Activated naive CD8-positive, alpha-beta T cell treated with anti-CD3 and anti-CD28 coated beads for 36 hours (primary cell): ENCODE measurements at regions not wholly inside any gene's neighbourhood (a gene's known extent, or its start where the extent isn't known, plus 50 kb on each side); places are given as distances from the start of the nearest gene placed in this dataset.

Experiments
- DNase-seq: peaks from one replicate; pipeline ENCODE4 v3.0.0; 2021
- H3K27ac Mint-ChIP-seq: one replicate; pipeline ENCODE4 v1.8.0; 2022; ENCODE audit warnings: mild to moderate bottlenecking, moderate library complexity, mixed read lengths
- H3K27me3 Mint-ChIP-seq: one replicate; pipeline ENCODE4 v1.8.0; 2022; ENCODE audit warnings: mild to moderate bottlenecking, mixed read lengths
- H3K36me3 Mint-ChIP-seq: one replicate; pipeline ENCODE4 v1.8.0; 2021; ENCODE audit warnings: mild to moderate bottlenecking, mixed read lengths
- H3K4me1 Mint-ChIP-seq: one replicate; pipeline ENCODE4 v1.8.0; 2021; ENCODE audit warnings: mixed read lengths
- H3K4me3 Mint-ChIP-seq: one replicate; pipeline ENCODE4 v1.8.0; 2022; ENCODE audit warnings: mild to moderate bottlenecking, moderate library complexity, mixed read lengths
- H3K9me3 Mint-ChIP-seq: one replicate; pipeline ENCODE4 v1.8.0; 2022; ENCODE audit warnings: mixed read lengths

DNA sequence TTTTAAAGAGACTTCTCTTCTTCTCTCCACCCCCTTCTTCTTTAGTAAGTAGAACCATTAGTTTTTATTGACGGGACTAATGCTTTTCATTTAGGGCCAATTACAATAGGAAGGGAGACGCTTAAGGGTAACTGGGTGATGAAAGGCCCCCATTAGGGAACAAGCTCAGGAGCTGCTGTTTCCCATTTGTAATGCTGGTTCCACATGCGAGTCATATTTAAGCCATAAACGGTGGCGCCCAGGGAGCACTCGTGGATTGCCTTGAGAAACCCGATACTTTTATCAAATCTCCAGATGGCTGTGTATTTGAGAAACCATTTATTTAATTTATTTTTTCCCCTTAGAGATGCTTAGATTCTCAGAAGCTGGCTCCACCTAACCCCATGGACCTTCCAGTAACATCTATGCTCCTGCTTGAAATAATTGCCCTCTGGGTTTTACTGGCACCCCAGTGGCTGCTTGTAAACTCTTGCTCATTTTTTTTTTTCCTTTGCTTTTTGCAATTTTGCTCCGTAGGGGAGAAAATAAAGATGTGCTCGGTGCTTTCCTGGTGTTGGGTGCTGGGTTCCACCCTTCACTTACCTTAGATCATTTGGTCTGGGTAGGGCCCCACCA is 124.2 kb upstream of the MSX1 start:
- Mint-ChIP-seq H3K27ac (no peak overlapping the region), H3K36me3 (no peaks in the 10 kb centered on the region), H3K4me3 (no peak overlapping the region), H3K4me1 (no peaks in the 10 kb centered on the region), H3K9me3 (peaks cover 8% of the 10 kb centered on the region), H3K27me3 (no peaks in the 10 kb centered on the region)
- DNase-seq: no peak

DNA sequence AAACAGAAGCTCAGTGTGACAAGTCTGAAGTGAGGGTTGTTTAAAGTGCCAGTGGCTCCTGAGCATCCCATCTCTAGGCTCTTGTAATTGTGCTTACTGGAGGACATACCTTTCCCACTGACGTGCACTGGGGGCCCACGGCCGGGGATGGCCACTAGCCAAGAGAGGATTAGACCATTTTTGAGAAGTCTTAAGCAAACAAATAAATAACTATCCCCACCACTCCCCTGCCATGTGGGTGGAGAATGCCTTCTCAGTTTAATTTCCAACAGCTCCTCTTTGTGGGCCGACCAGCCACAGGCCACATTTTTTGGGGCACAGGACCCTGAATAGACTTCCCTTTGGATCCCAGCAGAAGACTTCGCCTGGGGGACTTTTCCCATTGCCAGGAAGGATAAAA is 125.0 kb upstream of the MSX1 start:
- no peaks in the 10 kb centered on the region for H3K4me1 Mint-ChIP-seq
- H3K9me3 Mint-ChIP-seq: peaks cover 8% of the 10 kb centered on the region
- H3K27me3 Mint-ChIP-seq: no peaks in the 10 kb centered on the region
- no peak for DNase-seq
- no peak overlapping the region for H3K4me3 Mint-ChIP-seq
- no peaks in the 10 kb centered on the region for H3K36me3 Mint-ChIP-seq
- no peak overlapping the region for H3K27ac Mint-ChIP-seq

DNA sequence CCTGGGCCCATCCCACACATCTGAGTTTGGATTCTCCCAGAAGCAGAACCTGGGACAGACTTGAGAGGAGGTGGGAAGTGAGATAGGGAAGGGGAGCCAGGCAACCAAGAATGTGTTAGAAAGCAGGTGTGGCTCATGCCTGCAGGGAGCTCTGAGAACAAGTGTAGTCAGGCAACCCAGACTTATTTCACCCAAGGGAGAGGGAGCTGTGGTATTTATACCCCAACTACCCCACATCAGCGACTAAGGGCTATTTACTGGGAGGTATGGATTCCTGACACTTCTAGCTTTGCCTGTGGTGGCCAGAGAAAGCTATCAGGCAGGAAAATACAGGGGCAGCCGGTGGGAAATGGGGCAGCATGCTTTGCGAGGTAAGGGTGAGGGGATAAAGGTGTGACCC is 125.8 kb upstream of the MSX1 start:
- Mint-ChIP-seq H3K4me3 (no peak overlapping the region), H3K27me3 (no peaks in the 10 kb centered on the region), H3K9me3 (peaks cover 8% of the 10 kb centered on the region), H3K4me1 (no peaks in the 10 kb centered on the region), H3K36me3 (no peaks in the 10 kb centered on the region), H3K27ac (no peak overlapping the region)
- no peak for DNase-seq

DNA sequence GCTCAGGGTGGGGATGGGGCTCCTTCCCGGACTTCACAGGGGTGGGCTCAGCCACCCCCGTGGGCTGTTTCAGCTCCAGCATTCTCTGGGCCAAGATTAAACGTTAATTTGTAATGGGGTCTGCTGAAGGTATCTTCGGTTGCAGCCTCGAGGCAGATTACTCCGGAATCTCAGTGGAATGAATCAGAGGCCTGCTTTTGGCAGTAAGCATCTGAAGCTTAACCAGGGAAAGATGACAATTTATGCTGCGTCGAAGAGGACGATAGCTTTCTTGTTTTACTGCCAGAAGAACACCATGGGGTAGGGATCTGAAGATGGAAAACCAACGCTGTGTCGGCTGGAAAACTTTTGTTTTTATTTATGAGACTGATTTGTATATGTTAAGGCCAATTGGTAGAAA is 129.2 kb upstream of the MSX1 start:
- Mint-ChIP-seq H3K36me3 (peaks cover 21% of the 10 kb centered on the region), H3K9me3 (peaks cover 26% of the 10 kb centered on the region), H3K27ac (no peak overlapping the region), H3K27me3 (no peaks in the 10 kb centered on the region), H3K4me3 (no peak overlapping the region), H3K4me1 (no peaks in the 10 kb centered on the region)
- no peak for DNase-seq

DNA sequence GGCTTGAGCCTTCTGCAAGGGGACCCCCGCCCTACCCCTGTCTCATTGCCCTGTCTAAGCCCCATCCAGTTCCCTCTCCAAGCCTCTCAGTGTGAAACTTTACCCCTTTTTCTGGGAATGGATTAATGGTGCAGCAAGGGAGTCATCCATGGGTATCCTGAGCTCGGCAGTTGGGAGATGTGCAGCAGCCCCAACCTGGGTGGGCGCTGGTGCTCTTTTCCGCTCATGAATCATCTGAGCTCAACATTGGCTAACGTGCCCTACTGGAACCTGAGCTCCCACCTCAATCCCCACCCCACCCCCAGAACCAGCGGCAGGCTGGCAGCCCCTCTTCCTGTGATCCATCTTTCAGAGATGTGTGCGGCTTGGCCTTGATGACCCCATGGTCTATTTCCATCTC is 130.3 kb upstream of the MSX1 start:
- H3K36me3 Mint-ChIP-seq: peaks cover 25% of the 10 kb centered on the region
- no peak overlapping the region for H3K27ac Mint-ChIP-seq
- DNase-seq: no peak
- no peaks in the 10 kb centered on the region for H3K27me3 Mint-ChIP-seq
- H3K4me1 Mint-ChIP-seq: no peaks in the 10 kb centered on the region
- peaks cover 30% of the 10 kb centered on the region for H3K9me3 Mint-ChIP-seq
- no peak overlapping the region for H3K4me3 Mint-ChIP-seq

DNA sequence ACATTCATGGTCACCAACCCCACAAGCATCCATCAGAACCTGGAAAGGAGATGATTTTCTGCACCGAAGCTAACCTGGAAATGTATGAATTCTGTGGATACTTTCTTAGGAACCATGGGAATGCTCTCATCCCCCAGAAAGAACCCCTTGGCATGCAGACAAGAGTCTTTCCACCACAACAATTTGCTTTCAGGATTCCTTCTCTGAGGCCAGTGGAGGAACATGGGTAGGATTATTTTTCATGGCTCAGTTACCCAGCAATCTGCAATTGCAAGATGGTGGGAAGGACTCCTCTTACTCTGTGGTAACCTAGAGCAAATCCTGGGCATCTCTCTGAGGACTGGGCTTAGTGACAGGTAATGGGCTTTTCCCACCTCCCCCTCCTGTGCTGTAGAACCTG is 131.9 kb upstream of the MSX1 start:
- peaks cover 25% of the 10 kb centered on the region for H3K36me3 Mint-ChIP-seq
- no peaks in the 10 kb centered on the region for H3K27me3 Mint-ChIP-seq
- H3K4me1 Mint-ChIP-seq: no peaks in the 10 kb centered on the region
- no peak overlapping the region for H3K27ac Mint-ChIP-seq
- no peak overlapping the region for H3K4me3 Mint-ChIP-seq
- peaks cover 30% of the 10 kb centered on the region for H3K9me3 Mint-ChIP-seq
- DNase-seq: no peak

DNA sequence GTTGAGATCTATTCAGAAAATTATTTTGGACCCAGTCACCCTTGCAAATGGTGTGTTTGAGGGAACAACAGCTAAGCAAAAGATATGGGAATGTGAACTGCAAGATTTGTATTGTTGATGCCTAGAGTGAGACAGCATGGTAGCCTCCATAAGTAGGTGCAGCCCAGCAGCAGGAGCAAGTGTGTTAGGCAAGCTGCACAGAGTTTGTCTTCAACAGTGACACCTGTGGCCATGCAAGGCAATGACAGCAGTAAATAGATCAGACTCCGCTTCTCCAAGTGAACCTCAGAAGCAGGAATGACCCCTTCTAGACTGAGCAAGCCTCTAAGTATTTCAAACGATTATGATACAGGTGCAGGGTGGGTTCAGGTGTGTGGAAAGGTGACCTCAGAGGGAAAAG is 133.4 kb upstream of the MSX1 start:
- no peak for DNase-seq
- H3K9me3 Mint-ChIP-seq: peaks cover 28% of the 10 kb centered on the region
- H3K27ac Mint-ChIP-seq: no peak overlapping the region
- H3K36me3 Mint-ChIP-seq: peaks cover 25% of the 10 kb centered on the region
- H3K27me3 Mint-ChIP-seq: no peaks in the 10 kb centered on the region
- H3K4me3 Mint-ChIP-seq: no peak overlapping the region
- no peaks in the 10 kb centered on the region for H3K4me1 Mint-ChIP-seq

DNA sequence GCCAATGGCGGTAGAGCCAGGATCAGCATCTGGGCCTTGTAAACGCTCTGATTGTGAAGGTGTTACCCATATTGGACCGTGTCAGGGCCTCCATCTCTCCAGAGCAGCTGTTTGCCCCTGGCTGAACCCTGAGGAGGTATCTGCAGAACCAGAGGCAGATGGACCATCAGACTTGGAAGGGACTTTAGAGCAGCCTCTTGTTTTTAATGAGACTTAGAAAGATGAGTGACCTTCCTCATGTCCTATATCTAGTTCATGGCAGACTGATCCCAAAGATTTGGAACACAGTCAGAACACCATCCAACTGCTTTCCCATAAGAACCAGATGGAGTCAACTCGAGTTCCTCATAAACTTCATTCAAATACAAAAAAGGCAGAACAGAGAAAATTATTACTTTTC is 135.1 kb upstream of the MSX1 start:
- Mint-ChIP-seq H3K9me3 (peaks cover 28% of the 10 kb centered on the region), H3K27me3 (no peaks in the 10 kb centered on the region), H3K36me3 (peaks cover 27% of the 10 kb centered on the region), H3K4me3 (no peak overlapping the region), H3K27ac (no peak overlapping the region), H3K4me1 (no peaks in the 10 kb centered on the region)
- DNase-seq: no peak

DNA sequence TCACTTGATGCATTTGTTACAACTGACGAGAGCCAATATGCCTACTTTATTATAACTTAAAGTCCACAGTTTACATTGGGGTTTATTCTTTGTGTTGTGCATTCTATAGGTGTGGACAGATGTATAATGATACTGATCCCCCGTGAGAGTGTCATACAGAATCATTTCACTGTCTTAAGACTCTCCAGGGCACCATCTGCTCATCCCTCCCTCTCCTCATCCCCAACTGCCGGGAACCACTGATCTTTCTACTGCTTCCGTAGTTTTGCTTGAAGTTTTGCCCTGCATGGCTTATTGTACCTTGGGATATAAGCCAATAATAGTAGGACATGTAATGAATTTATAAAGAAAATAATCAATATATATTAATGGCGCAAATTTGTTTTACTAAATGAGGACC is 137.8 kb upstream of the MSX1 start:
- no peak for DNase-seq
- Mint-ChIP-seq H3K9me3 (peaks cover 24% of the 10 kb centered on the region), H3K27me3 (no peaks in the 10 kb centered on the region), H3K4me3 (no peak overlapping the region), H3K27ac (no peak overlapping the region), H3K36me3 (peaks cover 20% of the 10 kb centered on the region), H3K4me1 (no peaks in the 10 kb centered on the region)

DNA sequence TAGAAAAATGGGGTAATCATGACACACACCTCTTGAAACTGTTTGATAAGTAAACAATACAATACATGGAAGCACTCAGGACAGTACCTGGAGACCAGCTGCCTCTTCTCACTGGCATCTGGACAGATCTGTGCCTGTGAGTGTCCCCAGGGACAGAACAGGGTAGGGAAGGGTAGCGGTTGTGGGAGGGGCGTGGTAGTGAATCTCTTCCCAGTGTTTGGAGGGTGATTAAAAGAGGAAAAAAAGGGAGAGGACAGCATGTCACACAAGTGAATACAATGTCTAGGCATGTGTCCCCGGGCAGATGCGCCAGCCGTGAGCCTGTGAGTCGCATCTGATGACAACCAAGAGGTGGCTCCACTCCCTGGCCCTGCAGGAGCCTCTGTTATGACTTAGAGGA is 138.8 kb upstream of the MSX1 start:
- peaks cover 14% of the 10 kb centered on the region for H3K9me3 Mint-ChIP-seq
- no peaks in the 10 kb centered on the region for H3K4me1 Mint-ChIP-seq
- peaks cover 11% of the 10 kb centered on the region for H3K36me3 Mint-ChIP-seq
- H3K4me3 Mint-ChIP-seq: no peak overlapping the region
- no peak overlapping the region for H3K27ac Mint-ChIP-seq
- DNase-seq: no peak
- no peaks in the 10 kb centered on the region for H3K27me3 Mint-ChIP-seq

DNA sequence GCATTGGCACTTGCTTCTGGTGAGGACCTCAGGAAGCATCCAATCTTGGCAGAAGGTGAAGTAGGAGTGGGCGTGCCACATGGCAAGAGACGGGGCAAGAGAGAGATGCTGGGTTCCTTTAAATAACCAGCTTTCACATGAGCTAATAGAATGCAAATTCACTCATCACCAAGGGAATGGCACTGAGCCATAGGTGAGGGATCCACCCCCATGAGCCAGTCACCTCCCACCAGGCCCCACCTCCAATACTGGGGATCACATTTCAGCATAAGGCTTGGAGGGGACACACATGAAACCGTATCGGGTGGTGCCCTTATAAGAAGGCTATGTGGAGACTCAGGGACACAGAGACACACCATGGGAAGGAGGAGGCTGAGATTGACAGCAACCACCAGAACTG is 140.0 kb upstream of the MSX1 start:
- Mint-ChIP-seq H3K36me3 (peaks cover 4% of the 10 kb centered on the region), H3K4me1 (no peaks in the 10 kb centered on the region), H3K27me3 (no peaks in the 10 kb centered on the region), H3K27ac (no peak overlapping the region), H3K4me3 (no peak overlapping the region), H3K9me3 (peaks cover 8% of the 10 kb centered on the region)
- no peak for DNase-seq

DNA sequence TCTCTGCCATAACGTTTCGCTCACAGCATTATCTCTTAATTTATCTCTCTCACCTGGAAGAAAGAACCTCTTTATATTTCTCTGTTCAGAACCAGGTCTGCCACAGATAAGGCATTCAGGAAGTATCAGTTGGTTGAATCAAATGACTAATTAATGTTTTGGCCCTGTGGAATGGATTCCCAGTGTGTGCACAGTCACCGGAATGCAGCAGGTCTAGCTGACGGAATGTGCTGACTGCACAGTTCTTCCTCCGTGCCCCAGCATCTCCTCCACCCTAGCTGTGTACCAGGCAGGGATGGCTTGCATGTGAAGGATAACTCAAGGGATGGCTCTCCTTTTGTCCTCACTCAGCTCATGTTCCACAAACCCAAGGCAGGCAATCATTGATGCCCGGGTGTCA is 141.8 kb upstream of the MSX1 start:
- H3K27ac Mint-ChIP-seq: no peak overlapping the region
- H3K36me3 Mint-ChIP-seq: peaks cover 4% of the 10 kb centered on the region
- H3K27me3 Mint-ChIP-seq: no peaks in the 10 kb centered on the region
- no peaks in the 10 kb centered on the region for H3K4me1 Mint-ChIP-seq
- H3K4me3 Mint-ChIP-seq: no peak overlapping the region
- no peaks in the 10 kb centered on the region for H3K9me3 Mint-ChIP-seq
- no peak for DNase-seq

DNA sequence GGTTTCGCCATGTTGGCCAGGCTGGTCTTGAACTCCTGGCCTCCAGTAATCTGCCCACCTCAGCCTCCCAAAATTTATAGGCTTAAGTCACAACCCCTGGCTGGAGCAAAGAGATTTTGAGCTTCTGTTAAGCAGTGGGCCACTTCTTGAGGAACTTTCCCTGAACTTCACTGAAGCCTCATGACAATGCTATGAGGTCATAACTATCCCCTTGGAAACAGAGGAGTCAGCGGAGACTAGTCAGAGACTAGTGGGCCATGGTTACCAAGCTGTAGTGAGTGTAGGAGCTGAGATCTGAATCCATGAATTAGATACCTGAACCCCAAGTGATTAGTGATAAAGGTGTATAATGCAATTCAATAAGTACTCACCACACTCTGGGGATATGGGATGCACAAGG is 145.1 kb upstream of the MSX1 start:
- Mint-ChIP-seq H3K27ac (no peak overlapping the region), H3K27me3 (no peaks in the 10 kb centered on the region), H3K9me3 (no peaks in the 10 kb centered on the region), H3K36me3 (peaks cover 3% of the 10 kb centered on the region), H3K4me1 (no peaks in the 10 kb centered on the region), H3K4me3 (no peak overlapping the region)
- no peak for DNase-seq

DNA sequence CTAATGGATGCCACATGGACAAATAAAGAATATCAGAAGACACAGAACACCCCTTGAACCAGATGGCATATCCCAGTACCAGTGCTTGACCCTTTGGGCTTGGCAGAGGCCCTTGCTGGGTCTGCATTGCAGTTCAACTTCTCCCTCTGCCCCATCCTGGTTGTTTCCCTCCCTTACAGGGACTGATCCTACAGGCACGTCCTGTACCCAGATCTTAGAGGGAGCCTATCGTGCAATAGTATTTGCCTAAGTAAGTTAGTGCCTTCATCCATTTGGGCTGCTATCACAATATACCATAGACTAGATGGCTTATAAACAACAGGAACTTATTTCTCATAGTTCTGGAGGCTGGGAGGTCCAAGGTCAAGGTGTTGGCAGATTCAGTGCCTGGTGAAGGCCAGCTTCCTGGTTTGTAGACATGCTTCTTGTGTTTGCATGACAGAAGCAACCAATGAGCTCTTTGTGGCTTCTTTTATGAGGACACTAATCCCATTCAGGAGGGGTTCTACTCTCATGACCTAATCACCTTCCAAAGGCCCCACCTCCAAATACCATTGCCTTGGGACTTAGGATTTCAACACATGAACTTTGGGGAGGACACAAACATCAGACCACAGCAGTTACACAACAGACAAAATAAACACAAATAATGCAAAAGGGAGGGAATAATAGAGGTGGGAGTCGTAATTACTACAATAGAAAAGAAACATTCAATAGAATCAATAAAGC is 146.5 kb upstream of the MSX1 start:
- no peak overlapping the region for H3K27ac Mint-ChIP-seq
- DNase-seq: no peak
- H3K36me3 Mint-ChIP-seq: peaks cover 8% of the 10 kb centered on the region
- H3K4me1 Mint-ChIP-seq: no peaks in the 10 kb centered on the region
- peaks cover 3% of the 10 kb centered on the region for H3K9me3 Mint-ChIP-seq
- H3K27me3 Mint-ChIP-seq: no peaks in the 10 kb centered on the region
- no peak overlapping the region for H3K4me3 Mint-ChIP-seq

DNA sequence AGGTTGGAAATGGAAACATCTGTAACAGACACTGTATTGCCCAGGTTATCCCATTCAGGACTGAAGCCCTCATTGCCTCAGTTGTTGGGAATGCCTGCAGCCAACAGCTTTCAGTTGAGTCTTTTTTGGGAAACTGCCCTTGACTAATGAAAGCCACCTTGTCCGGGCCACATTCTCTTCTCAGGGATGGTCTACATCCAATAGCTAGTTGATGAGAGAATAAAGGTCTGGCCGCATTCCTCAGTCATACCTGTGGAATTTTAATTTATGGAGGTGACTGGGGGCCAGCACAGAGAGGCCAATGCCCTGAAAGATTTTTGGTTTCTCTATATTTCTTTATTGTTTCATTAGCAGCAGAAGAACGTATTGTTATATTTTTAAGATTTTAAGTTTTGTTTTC is 147.6 kb upstream of the MSX1 start:
- H3K27me3 Mint-ChIP-seq: no peaks in the 10 kb centered on the region
- peaks cover 9% of the 10 kb centered on the region for H3K36me3 Mint-ChIP-seq
- no peak overlapping the region for H3K4me3 Mint-ChIP-seq
- H3K9me3 Mint-ChIP-seq: peaks cover 3% of the 10 kb centered on the region
- DNase-seq: no peak
- no peak overlapping the region for H3K27ac Mint-ChIP-seq
- H3K4me1 Mint-ChIP-seq: no peaks in the 10 kb centered on the region

DNA sequence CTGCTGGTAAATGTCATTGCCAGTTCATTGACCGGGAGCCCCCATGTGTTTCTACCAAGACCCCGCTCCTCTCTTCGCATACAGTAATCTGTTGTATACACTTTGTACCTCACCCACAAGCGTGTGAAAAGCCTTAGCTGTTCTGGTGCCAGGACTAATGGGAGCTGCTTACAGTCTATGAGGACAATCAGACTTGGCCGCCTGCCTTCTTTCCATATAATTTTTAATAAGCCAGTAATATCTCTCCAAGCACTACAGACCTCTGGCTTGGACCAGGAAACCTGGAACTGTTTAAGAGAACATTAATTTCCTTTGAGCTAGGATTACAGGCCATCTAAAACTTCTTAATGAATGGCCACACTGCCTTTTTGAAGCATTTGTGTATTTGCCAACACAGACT is 149.7 kb upstream of the MSX1 start:
- Mint-ChIP-seq H3K36me3 (peaks cover 13% of the 10 kb centered on the region), H3K4me1 (no peaks in the 10 kb centered on the region), H3K27me3 (no peaks in the 10 kb centered on the region), H3K9me3 (peaks cover 3% of the 10 kb centered on the region), H3K4me3 (no peak overlapping the region), H3K27ac (no peak overlapping the region)
- DNase-seq: no peak
